Peyer's patch (tissue), 4 donors: ENCODE measurements at regions not wholly inside any gene's neighbourhood (a gene's known extent, or its start where the extent isn't known, plus 50 kb on each side); places are given as distances from the start of the nearest gene placed in this dataset.

ENCODE experiments used
- DNase-seq, 3 donors: peaks; one replicate each; pipeline ENCODE4 v3.0.0-alpha.2; 2017 to 2019
- H3K27ac ChIP-seq, 4 donors: fragments of 200-600 bp; sonication (generic); one replicate each; pipeline ENCODE4 v1.5.1; 2016 to 2019
- H3K27me3 ChIP-seq, 2 donors: fragments of 200-600 bp; sonication (generic); one replicate each; pipeline ENCODE4 v1.5.1; 2019
- H3K36me3 ChIP-seq, 3 donors: fragments of 200-600 bp; sonication (generic); one replicate each; pipeline ENCODE4 v1.5.1; 2016 to 2019
- H3K4me1 ChIP-seq, 4 donors: fragments of 200-600 bp; sonication (generic); one replicate each; pipeline ENCODE4 v1.5.1; 2016 to 2019
- H3K4me3 ChIP-seq, 4 donors: fragments of 200-600 bp; sonication (generic); 1 replicate in 3 of 4; 2 replicates in 1 of 4; pipeline ENCODE4 v1.5.1; 2016 to 2019; ENCODE audit warnings: mild to moderate bottlenecking in 1 of 4
- H3K9me3 ChIP-seq, 4 donors: fragments of 200-600 bp; sonication (generic); one replicate each; pipeline ENCODE4 v1.5.1; 2016 to 2019; ENCODE audit warnings: mild to moderate bottlenecking in 1 of 4
- POLR2A ChIP-seq, 2 donors: fragments of 450-650 bp; IDR thresholded peaks; one replicate each; pipeline ENCODE4 v1.5.1; 2017; ENCODE audit warnings: antibody characterized with exemption in 2 of 2, mild to moderate bottlenecking in 2 of 2, moderate library complexity in 2 of 2
- TF ChIP-seq, protein P1 (sequence below), 6 experiments: fragments of 450-650 bp in 4 of 6; fragments of 200-600 bp in 2 of 6; sonication (generic) in 1 of 6; IDR thresholded peaks; one replicate each; pipeline ENCODE4 v1.5.1; 2017 to 2019; ENCODE audit warnings: antibody characterized with exemption in 6 of 6, mild to moderate bottlenecking in 3 of 6, moderate library complexity in 1 of 6

DNA sequence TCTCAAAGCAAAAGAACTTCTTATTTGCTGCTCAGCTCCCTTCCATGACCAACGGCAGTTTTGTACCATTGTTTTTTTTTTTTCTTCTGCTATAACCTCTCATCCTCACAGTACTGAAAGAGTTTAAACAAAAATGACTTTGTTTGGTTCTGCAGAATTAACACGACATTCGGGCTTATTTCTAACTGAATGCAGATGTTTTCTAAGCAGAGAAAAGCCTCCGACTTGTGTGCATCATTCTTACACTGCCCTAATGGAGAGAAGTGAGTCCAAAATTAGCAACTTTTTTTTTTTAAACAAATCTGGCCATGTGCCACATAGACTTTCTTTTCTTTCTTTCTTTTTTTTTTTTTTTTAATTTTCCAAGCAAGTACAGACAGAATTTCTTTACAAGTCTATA is 382.7 kb downstream of the HDGFL1 start:
- no peaks in the 10 kb centered on the region for H3K9me3 ChIP-seq
- no peak for TF ChIP-seq POLR2A (IDR thresholded peaks at IDR 0.05)
- TF ChIP-seq, protein P1, sequence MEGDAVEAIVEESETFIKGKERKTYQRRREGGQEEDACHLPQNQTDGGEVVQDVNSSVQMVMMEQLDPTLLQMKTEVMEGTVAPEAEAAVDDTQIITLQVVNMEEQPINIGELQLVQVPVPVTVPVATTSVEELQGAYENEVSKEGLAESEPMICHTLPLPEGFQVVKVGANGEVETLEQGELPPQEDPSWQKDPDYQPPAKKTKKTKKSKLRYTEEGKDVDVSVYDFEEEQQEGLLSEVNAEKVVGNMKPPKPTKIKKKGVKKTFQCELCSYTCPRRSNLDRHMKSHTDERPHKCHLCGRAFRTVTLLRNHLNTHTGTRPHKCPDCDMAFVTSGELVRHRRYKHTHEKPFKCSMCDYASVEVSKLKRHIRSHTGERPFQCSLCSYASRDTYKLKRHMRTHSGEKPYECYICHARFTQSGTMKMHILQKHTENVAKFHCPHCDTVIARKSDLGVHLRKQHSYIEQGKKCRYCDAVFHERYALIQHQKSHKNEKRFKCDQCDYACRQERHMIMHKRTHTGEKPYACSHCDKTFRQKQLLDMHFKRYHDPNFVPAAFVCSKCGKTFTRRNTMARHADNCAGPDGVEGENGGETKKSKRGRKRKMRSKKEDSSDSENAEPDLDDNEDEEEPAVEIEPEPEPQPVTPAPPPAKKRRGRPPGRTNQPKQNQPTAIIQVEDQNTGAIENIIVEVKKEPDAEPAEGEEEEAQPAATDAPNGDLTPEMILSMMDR (IDR thresholded peaks at IDR 0.05) = no peak
- H3K36me3 ChIP-seq = no peaks in the 10 kb centered on the region
- H3K4me3 ChIP-seq = no peak overlapping the region
- H3K4me1 ChIP-seq = no peaks in the 10 kb centered on the region
- H3K27ac ChIP-seq = no peak overlapping the region
- no peaks in the 10 kb centered on the region for H3K27me3 ChIP-seq
- no peak for DNase-seq

DNA sequence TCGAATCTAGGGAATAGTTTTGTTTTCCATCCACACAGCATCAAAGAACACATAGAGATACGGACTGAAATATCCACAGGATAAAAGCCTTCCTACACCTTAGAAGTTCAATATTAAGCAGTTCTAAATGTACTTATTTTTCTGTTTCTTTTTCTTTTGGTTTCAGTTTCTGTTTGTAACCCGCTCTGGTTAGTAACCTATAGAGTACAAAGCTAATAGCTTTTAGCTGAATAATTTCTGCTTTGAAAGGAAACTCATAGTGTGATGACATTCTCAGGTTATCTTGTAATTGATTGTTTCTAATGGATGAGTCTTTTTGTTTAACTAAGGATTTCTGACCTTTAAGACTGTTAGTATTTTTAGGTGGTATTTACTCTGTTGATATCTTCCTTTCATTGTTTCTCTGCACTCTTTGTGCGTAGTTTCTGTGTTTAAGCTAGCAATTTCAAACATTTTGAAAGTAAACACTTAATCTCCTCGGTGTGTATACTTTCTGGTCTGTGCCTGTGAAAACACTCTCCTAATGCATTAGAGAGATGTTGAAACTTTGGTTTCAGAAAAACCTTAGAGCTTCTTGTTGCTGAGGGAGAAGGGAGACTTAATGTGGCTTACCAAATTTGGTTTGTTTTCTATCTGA is 385.5 kb downstream of the HDGFL1 start:
- H3K27ac ChIP-seq = no peak overlapping the region
- DNase-seq = no peak

DNA sequence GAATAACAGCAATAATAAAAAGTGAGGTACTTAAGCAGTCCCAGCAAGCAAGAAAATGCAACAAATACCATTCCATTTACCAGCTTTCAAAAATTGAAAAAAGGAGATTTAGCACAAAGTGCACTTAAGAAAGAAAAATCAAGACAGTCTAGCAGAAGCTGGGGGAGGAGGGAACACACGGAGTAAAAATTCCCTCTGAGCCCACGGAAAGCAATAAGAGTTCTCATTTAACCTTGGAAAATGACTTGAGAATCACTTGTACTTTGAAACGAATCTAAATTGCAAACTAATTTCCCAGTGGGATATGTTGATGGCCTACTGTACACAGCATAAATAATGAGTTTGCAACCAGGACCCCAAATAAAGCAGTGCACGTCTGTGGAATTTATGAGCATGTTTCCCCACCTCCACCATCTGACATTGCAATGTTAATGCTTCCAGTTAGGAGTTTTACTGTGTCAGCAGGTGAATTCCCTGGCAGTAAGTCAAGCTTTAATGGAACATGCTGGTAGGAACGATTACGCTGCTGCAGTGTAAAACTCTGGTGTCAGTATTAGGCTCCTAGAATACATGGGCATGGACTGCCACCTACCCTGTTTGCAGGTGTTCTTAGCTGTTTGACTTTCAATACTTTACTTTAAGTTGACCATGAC is 386.8 kb downstream of the HDGFL1 start:
- no peak for DNase-seq
- H3K4me3 ChIP-seq = no peak overlapping the region

More for the DNA sequence above, 385.5 kb downstream of the HDGFL1 start:
- no peak for TF ChIP-seq POLR2A (IDR thresholded peaks at IDR 0.05)
- TF ChIP-seq, protein P1 (IDR thresholded peaks at IDR 0.05) = no peak
- no peaks in the 10 kb centered on the region for H3K36me3 ChIP-seq
- no peaks in the 10 kb centered on the region for H3K9me3 ChIP-seq
- no peaks in the 10 kb centered on the region for H3K4me1 ChIP-seq
- H3K27me3 ChIP-seq = no peaks in the 10 kb centered on the region
- peak overlapping the region in 2 of 4 donors; percentile 4 to 20 for H3K4me3 ChIP-seq

GRCh38 chr6:22958677-22959076 is 389.3 kb downstream of the HDGFL1 start:
- no peaks in the 10 kb centered on the region for H3K36me3 ChIP-seq
- no peaks in the 10 kb centered on the region for H3K4me1 ChIP-seq
- H3K4me3 ChIP-seq = no peak overlapping the region
- TF ChIP-seq POLR2A (IDR thresholded peaks at IDR 0.05) = no peak
- TF ChIP-seq, protein P1 (IDR thresholded peaks at IDR 0.05) = no peak
- DNase-seq = no peak
- no peaks in the 10 kb centered on the region for H3K27me3 ChIP-seq
- H3K9me3 ChIP-seq = no peaks in the 10 kb centered on the region
- no peak overlapping the region for H3K27ac ChIP-seq

More for the DNA sequence above, 386.8 kb downstream of the HDGFL1 start:
- H3K4me1 ChIP-seq = no peaks in the 10 kb centered on the region
- TF ChIP-seq, protein P1 (IDR thresholded peaks at IDR 0.05) = no peak
- TF ChIP-seq POLR2A (IDR thresholded peaks at IDR 0.05) = no peak
- H3K9me3 ChIP-seq = no peaks in the 10 kb centered on the region
- no peak overlapping the region for H3K27ac ChIP-seq
- H3K36me3 ChIP-seq = no peaks in the 10 kb centered on the region
- no peaks in the 10 kb centered on the region for H3K27me3 ChIP-seq

GRCh38 chr6:22959571-22959970 is 390.2 kb downstream of the HDGFL1 start:
- no peaks in the 10 kb centered on the region for H3K27me3 ChIP-seq
- no peak overlapping the region for H3K4me3 ChIP-seq
- no peak for DNase-seq
- no peaks in the 10 kb centered on the region for H3K9me3 ChIP-seq
- TF ChIP-seq POLR2A (IDR thresholded peaks at IDR 0.05) = no peak
- TF ChIP-seq, protein P1 (IDR thresholded peaks at IDR 0.05) = no peak
- H3K4me1 ChIP-seq = no peaks in the 10 kb centered on the region
- no peaks in the 10 kb centered on the region for H3K36me3 ChIP-seq
- no peak overlapping the region for H3K27ac ChIP-seq
